ENCODE measurements at regions not wholly inside any gene's neighbourhood (a gene's known extent, or its start where the extent isn't known, plus 50 kb on each side); places are given as distances from the start of the nearest gene placed in this dataset.

DNA sequence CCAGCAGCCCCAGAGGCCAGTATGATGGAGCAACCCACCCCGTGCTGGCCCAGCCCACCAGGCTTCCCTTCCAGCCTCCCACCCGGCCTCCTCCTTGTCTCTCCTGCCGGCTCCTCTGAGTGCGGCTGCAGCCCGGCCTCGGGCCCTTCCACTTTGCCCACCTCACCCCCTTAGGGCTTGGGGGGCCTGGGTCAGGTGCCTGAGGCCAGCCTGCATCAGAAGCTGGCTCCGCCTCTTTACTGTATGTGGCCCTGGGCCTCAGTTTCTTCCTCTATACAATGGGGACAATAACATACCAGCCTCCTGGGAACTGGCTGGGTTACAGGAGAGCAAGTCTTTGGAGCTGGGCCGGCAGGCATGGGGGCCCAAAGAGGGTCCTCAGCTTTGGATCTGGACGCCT, 221.1 kb upstream of the CIBAR2 start:
- Histone ChIP-seq H3K36me3 (ENCODE audit: control insufficient read depth, insufficient read depth, low read length) (peaks cover 4% of the 10 kb centered on the region; the same call in 1 of the 2 replicates), H3K4me3 (ENCODE audit: low read depth, low read length) (no peak overlapping the region), H3K27me3 (ENCODE audit: control insufficient read depth, insufficient read depth, low read length) (no peaks in the 10 kb centered on the region)
- TF ChIP-seq, protein P1, sequence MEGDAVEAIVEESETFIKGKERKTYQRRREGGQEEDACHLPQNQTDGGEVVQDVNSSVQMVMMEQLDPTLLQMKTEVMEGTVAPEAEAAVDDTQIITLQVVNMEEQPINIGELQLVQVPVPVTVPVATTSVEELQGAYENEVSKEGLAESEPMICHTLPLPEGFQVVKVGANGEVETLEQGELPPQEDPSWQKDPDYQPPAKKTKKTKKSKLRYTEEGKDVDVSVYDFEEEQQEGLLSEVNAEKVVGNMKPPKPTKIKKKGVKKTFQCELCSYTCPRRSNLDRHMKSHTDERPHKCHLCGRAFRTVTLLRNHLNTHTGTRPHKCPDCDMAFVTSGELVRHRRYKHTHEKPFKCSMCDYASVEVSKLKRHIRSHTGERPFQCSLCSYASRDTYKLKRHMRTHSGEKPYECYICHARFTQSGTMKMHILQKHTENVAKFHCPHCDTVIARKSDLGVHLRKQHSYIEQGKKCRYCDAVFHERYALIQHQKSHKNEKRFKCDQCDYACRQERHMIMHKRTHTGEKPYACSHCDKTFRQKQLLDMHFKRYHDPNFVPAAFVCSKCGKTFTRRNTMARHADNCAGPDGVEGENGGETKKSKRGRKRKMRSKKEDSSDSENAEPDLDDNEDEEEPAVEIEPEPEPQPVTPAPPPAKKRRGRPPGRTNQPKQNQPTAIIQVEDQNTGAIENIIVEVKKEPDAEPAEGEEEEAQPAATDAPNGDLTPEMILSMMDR (IDR thresholded peaks at IDR 0.05; ENCODE audit: insufficient read depth, low read depth, low read length), result no peak
- ChIA-PET CTCF (interaction anchor here (1.1 kb wide), 1 partner anchor 11 kb away, joined by 3 read pairs; no protein-coding TSS in a partner anchor), POLR2A (no interaction called here)
- no peak for DNase-seq (ENCODE audit: low read depth)

DNA sequence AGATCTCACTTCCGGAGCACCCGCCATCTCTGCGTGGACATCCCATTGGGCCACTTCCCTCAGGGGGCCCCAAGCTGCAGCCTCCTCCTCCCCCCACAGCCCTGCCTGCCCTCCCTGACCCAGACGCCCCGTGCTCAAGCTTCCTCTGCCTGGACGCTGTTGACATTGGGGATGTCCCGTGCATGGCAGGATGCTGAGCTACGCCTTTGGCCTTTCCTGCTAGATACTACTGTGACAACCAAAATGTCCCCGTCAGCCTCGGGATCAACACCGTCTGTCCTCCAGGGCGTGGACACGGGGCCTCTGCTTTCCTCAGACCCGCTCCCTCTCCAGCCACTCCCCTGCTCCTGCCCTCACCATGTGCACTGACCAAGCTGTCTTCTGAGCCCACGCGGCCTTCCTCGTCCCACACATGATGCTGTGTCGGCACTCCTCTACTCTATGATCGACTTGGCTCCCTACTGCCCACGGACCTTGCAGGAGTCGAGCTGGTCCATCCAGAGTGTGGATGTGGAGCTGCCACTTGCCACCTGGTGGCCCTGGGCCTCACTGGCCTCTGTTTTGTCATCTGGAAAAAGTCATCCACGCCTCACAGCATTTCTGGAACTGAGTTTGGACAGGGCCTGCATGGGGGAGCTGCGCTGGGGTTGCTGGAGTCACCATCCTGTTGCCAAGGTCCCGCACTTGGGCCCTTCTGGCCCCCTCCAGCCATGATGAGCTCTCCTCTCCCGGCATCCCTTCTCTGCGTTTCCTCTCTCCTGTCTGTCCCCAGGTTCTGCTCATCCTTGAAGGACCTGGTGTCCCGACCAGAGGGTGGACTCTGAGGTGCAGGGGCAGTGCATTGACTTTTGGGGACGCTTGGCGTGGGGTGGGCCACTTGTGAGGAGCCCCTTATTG, 221.7 kb upstream of the CIBAR2 start:
- ChIA-PET POLR2A (no interaction called here), CTCF (interaction anchor here (1.0 to 1.1 kb wide), 2 partner anchors 12 to 37 kb away, joined by 3 read pairs; no protein-coding TSS in a partner anchor)
- no peak for DNase-seq (ENCODE audit: low read depth)
- H3K27me3 ChIP-seq (ENCODE audit: control insufficient read depth, insufficient read depth, low read length), result no peaks in the 10 kb centered on the region
- H3K4me3 ChIP-seq (ENCODE audit: low read depth, low read length), result no peak overlapping the region
- peaks cover 4% of the 10 kb centered on the region; the same call in 1 of the 2 replicates for H3K36me3 ChIP-seq (ENCODE audit: control insufficient read depth, insufficient read depth, low read length)
- TF ChIP-seq, protein P1 (IDR thresholded peaks at IDR 0.05; ENCODE audit: insufficient read depth, low read depth, low read length), result no peak

- Histone ChIP-seq H3K36me3 (ENCODE audit: control insufficient read depth, insufficient read depth, low read length) (peaks cover 4% of the 10 kb centered on the region; the same call in 1 of the 2 replicates), H3K4me3 (ENCODE audit: low read depth, low read length) (no peak overlapping the region), H3K27me3 (ENCODE audit: control insufficient read depth, insufficient read depth, low read length) (no peaks in the 10 kb centered on the region)
- DNase-seq (ENCODE audit: low read depth), result no peak
- TF ChIP-seq, protein P1 (IDR thresholded peaks at IDR 0.05; ENCODE audit: insufficient read depth, low read depth, low read length), result no peak
- CTCF ChIA-PET, result interaction anchor here (1.0 to 1.1 kb wide), 2 partner anchors 13 to 38 kb away, joined by 3 read pairs; no protein-coding TSS in a partner anchor
- POLR2A ChIA-PET, result no interaction called here
Observed at GRCh38 chr16:85334718-85335583, 222.7 kb upstream of the CIBAR2 start.

DNA sequence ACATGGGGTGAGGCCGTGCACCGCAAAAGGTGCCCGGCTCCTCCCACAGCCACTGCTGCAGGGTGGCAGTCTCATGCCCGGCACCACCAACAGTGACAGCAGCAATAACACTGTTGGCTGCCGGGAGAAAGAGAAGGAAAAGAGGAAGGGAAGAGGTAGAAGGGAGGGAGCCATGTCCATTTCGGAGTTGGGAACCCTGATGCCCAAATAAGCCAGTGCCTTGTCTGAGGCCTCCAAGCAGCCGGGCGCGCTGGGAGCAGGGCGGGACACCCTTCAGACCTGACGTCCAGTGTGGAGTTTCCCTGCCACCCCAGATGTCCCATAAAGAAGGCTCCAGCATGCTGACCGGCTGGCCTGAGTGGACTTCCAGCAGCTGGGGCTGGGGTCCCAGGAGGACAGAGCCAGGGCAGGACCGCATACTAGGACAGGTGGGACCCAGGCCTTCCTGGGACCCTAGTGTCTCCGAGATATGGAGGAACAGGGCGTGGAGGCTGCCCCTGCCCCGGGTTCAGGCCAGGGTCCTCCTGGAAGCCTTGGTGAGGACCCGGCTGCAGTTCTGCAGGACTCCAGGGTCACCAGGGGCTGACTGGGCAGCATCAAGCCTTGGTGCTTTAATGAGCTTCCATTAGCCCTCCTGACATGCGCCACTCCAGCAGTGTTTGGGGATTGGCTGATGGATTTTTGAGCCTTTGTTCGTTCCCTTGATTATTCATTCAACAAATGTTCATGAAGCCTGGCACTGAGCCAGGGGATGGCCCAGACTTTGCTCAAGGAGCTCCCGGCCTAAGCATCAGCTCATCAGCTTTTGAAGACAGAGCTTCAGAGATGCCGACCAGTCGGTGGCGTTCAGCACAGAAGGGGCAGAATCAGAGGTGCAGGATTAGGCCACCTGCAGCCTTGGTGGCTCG, 223.6 kb upstream of the CIBAR2 start:
- TF ChIP-seq, protein P1 (IDR thresholded peaks at IDR 0.05; ENCODE audit: insufficient read depth, low read depth, low read length), result no peak
- DNase-seq (ENCODE audit: low read depth), result no peak
- Histone ChIP-seq H3K27me3 (ENCODE audit: control insufficient read depth, insufficient read depth, low read length) (no peaks in the 10 kb centered on the region), H3K36me3 (ENCODE audit: control insufficient read depth, insufficient read depth, low read length) (peaks cover 4% of the 10 kb centered on the region; the same call in 1 of the 2 replicates), H3K4me3 (ENCODE audit: low read depth, low read length) (no peak overlapping the region)
- ChIA-PET POLR2A (no interaction called here), CTCF (interaction anchor here (0.9 kb wide), 1 partner anchor 82 kb away, joined by 3 read pairs; no protein-coding TSS in a partner anchor)

All from BJ (cell line).